SU-DHL-6 (cell line): ENCODE measurements at regions not wholly inside any gene's neighbourhood (a gene's known extent, or its start where the extent isn't known, plus 50 kb on each side); places are given as distances from the start of the nearest gene placed in this dataset.

Experiments
- H2AFZ ChIP-seq: fragments of 200-600 bp; sonication (generic); 2 replicates; pipeline ENCODE4 v1.6.1; 2014; ENCODE audit warnings: low read depth, mild to moderate bottlenecking, moderate library complexity, mixed read lengths, antibody characterized with exemption, low read length; ENCODE audit not compliant: severe bottlenecking
- H3F3A ChIP-seq: fragments of 200-600 bp; shearing (Covaris generic); 2 replicates; pipeline ENCODE4 v1.6.0; 2016; ENCODE audit warnings: antibody characterized with exemption, mild to moderate bottlenecking; ENCODE audit not compliant: insufficient read depth
- H3K27ac ChIP-seq: fragments of 200-600 bp; sonication (generic); 2 replicates; pipeline ENCODE4 v1.5.1; 2016; ENCODE audit warnings: low read depth, mild to moderate bottlenecking, low read length, moderate library complexity, mixed read lengths
- H3K27me3 ChIP-seq: fragments of 200-600 bp; sonication (generic), shearing (Covaris generic); 2 replicates; pipeline ENCODE4 v1.6.0; 2014; ENCODE audit warnings: mild to moderate bottlenecking, low read length
- H3K36me3 ChIP-seq: fragments of 200-600 bp; sonication (generic); 2 replicates; pipeline ENCODE4 v1.6.1; 2014; ENCODE audit warnings: mild to moderate bottlenecking, low read length, mixed read lengths
- H3K4me2 ChIP-seq: fragments of 300-600, 200-600 bp; shearing (Covaris generic), sonication (generic); 2 replicates; pipeline ENCODE4 v1.6.0; 2014; ENCODE audit warnings: low read length, low read depth, mild to moderate bottlenecking; ENCODE audit not compliant: poor library complexity, severe bottlenecking
- H3K4me3 ChIP-seq: fragments of 200-600 bp; sonication (generic); 2 replicates; pipeline ENCODE4 v1.5.1; 2014; ENCODE audit warnings: antibody characterized with exemption, low read length, mild to moderate bottlenecking, mixed read lengths; ENCODE audit not compliant: insufficient read depth, poor library complexity, severe bottlenecking
- H3K79me2 ChIP-seq: fragments of 200-600 bp; sonication (generic); 2 replicates; pipeline ENCODE4 v1.6.1; 2014; ENCODE audit warnings: mild to moderate bottlenecking, low read length, moderate library complexity; ENCODE audit not compliant: insufficient read depth
- H3K9ac ChIP-seq: fragments of 200-600 bp; sonication (generic); 2 replicates; pipeline ENCODE4 v1.7.0; 2014; ENCODE audit warnings: mild to moderate bottlenecking, low read length
- H3K9me2 ChIP-seq: fragments of 200-600 bp; sonication (generic); replicated peaks from 2 replicates; pipeline ENCODE4 v1.6.1; 2014; ENCODE audit warnings: low read length; ENCODE audit not compliant: insufficient read depth
- H3K9me3 ChIP-seq: fragments of 200-600 bp; sonication (generic); 2 replicates; pipeline ENCODE4 v1.6.1; 2014; ENCODE audit warnings: low read length, mixed read lengths; ENCODE audit not compliant: insufficient read depth
- H4K20me1 ChIP-seq: fragments of 200-600 bp; sonication (generic); 2 replicates; pipeline ENCODE4 v1.6.1; 2014; ENCODE audit warnings: low read depth, mild to moderate bottlenecking, antibody characterized with exemption, low read length, moderate library complexity, mixed read lengths
- EZH2phosphoT487 ChIP-seq: fragments of 200-600 bp; sonication (generic), shearing (Covaris generic); conservative IDR thresholded peaks from 2 replicates; pipeline ENCODE4 v1.6.1; 2018; ENCODE audit warnings: mild to moderate bottlenecking, antibody characterized with exemption, low read length, moderate library complexity, mixed read lengths
- TF ChIP-seq, protein P1 (sequence below): fragments of 200-600 bp; sonication (generic); IDR thresholded peaks from one replicate; pipeline ENCODE4 v1.5.1; 2017; ENCODE audit warnings: antibody characterized with exemption, mild to moderate bottlenecking, low read length, moderate library complexity; ENCODE audit not compliant: insufficient read depth, poor library complexity, severe bottlenecking

DNA sequence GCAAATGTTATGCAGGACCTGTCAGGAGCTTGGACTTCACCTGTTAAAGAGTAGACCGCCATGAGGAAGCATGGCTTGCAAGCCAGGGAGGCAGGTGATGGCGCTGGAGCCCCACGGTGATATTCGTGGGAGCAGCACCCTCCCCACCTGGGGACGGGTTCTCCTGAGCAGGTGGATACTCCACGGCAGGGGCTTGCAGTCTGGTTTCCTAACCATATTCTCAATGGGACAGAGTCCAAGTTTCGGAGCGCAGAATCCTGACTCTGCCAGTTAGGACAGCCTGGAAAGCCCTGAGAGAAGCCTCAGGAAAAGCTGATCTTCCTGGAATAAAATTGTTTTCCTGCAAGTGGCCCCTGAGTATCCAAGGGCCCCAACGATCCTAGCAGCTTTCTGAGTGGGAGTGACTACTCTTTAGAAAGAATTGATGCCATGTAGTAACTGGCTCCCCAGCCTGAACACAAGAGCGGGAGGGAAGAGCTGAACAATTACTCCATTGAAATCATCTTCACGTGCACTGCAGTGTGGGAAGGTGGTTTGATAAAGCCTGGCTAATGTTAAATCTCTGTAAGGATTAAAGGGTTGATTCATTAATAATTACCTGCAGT is 146.3 kb upstream of the RAB4A start:
- H4K20me1 ChIP-seq, result no peaks in the 10 kb centered on the region
- TF ChIP-seq, protein P1, sequence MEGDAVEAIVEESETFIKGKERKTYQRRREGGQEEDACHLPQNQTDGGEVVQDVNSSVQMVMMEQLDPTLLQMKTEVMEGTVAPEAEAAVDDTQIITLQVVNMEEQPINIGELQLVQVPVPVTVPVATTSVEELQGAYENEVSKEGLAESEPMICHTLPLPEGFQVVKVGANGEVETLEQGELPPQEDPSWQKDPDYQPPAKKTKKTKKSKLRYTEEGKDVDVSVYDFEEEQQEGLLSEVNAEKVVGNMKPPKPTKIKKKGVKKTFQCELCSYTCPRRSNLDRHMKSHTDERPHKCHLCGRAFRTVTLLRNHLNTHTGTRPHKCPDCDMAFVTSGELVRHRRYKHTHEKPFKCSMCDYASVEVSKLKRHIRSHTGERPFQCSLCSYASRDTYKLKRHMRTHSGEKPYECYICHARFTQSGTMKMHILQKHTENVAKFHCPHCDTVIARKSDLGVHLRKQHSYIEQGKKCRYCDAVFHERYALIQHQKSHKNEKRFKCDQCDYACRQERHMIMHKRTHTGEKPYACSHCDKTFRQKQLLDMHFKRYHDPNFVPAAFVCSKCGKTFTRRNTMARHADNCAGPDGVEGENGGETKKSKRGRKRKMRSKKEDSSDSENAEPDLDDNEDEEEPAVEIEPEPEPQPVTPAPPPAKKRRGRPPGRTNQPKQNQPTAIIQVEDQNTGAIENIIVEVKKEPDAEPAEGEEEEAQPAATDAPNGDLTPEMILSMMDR, result no peak
- TF ChIP-seq EZH2phosphoT487, result no peak
- no peaks in the 10 kb centered on the region for H3F3A ChIP-seq
- no peak overlapping the region for H3K9ac ChIP-seq
- no peaks in the 10 kb centered on the region for H3K9me2 ChIP-seq
- H3K4me3 ChIP-seq, result no peak overlapping the region
- H3K27me3 ChIP-seq, result no peaks in the 10 kb centered on the region
- H3K4me2 ChIP-seq, result no peak overlapping the region
- H2AFZ ChIP-seq, result no peak overlapping the region
- no peaks in the 10 kb centered on the region for H3K79me2 ChIP-seq
- no peak overlapping the region for H3K27ac ChIP-seq
- no peaks in the 10 kb centered on the region for H3K36me3 ChIP-seq
- no peaks in the 10 kb centered on the region for H3K9me3 ChIP-seq

GRCh38 chr1:229127301-229127700 is 143.6 kb upstream of the RAB4A start:
- no peak for TF ChIP-seq EZH2phosphoT487
- TF ChIP-seq, protein P1, result no peak
- H3K27ac ChIP-seq, result no peak overlapping the region
- no peak overlapping the region for H3K4me2 ChIP-seq
- H3F3A ChIP-seq, result no peaks in the 10 kb centered on the region
- no peaks in the 10 kb centered on the region for H3K79me2 ChIP-seq
- no peaks in the 10 kb centered on the region for H3K27me3 ChIP-seq
- H3K4me3 ChIP-seq, result no peak overlapping the region
- no peaks in the 10 kb centered on the region for H4K20me1 ChIP-seq
- no peaks in the 10 kb centered on the region for H3K9me2 ChIP-seq
- no peaks in the 10 kb centered on the region for H3K9me3 ChIP-seq
- no peaks in the 10 kb centered on the region for H3K36me3 ChIP-seq
- no peak overlapping the region for H2AFZ ChIP-seq
- no peak overlapping the region for H3K9ac ChIP-seq

- Histone ChIP-seq H3K9me2 (no peaks in the 10 kb centered on the region), H3F3A (no peaks in the 10 kb centered on the region), H4K20me1 (no peaks in the 10 kb centered on the region), H3K27me3 (no peaks in the 10 kb centered on the region), H3K9ac (no peak overlapping the region), H3K27ac (no peak overlapping the region), H3K9me3 (no peaks in the 10 kb centered on the region), H3K4me3 (no peak overlapping the region), H3K4me2 (no peak overlapping the region), H2AFZ (no peak overlapping the region), H3K79me2 (no peaks in the 10 kb centered on the region), H3K36me3 (no peaks in the 10 kb centered on the region)
- no peak for TF ChIP-seq EZH2phosphoT487
- TF ChIP-seq, protein P1, result no peak
Measured at GRCh38 chr1:229128066-229128608, 142.8 kb upstream of the RAB4A start.
